Left lung (tissue), 4 donors: ENCODE measurements at regions not wholly inside any gene's neighbourhood (a gene's known extent, or its start where the extent isn't known, plus 50 kb on each side); places are given as distances from the start of the nearest gene placed in this dataset.

Experiments
- ATAC-seq: fragments of 200-7000 bp; cut with Tn5 transposase; one replicate; pipeline ENCODE4 v1.9.1; 2020; ENCODE audit warnings: moderate library complexity
- DNase-seq, 4 donors: peaks; one replicate each; pipeline ENCODE4 v3.0.0-alpha.2; 2013 to 2020
- H3K27ac ChIP-seq, 2 donors: fragments of 200-600 bp; sonication (generic) in 1 of 2; one replicate each; pipeline versions ENCODE4 v1.5.0 to v1.8.0; 2020 to 2021
- H3K27me3 ChIP-seq, 2 donors: fragments of 200-600 bp; sonication (generic) in 1 of 2; one replicate each; pipeline versions ENCODE4 v1.5.0 to v1.8.0; 2020 to 2021
- H3K36me3 ChIP-seq, 2 donors: fragments of 200-600 bp; sonication (generic) in 1 of 2; one replicate each; pipeline versions ENCODE4 v1.5.0 to v1.8.0; 2020 to 2021
- H3K4me1 ChIP-seq, 2 donors: fragments of 200-600 bp; one replicate each; pipeline ENCODE4 v1.8.0; 2021
- H3K4me3 ChIP-seq, 2 donors: fragments of 200-600 bp; sonication (generic) in 1 of 2; one replicate each; pipeline versions ENCODE4 v1.5.0 to v1.8.0; 2020 to 2021; ENCODE audit warnings: mild to moderate bottlenecking in 1 of 2
- H3K9me3 ChIP-seq, 2 donors: fragments of 200-600 bp; sonication (generic) in 1 of 2; one replicate each; pipeline versions ENCODE4 v1.5.0 to v1.8.0; 2020 to 2021
- intact Hi-C, 2 donors: fragments of 100-400 bp; cut with DNase I; formaldehyde crosslinking; loops; one replicate each; pipeline versions ENCODE4 v1.11.2 to v1.14.2; 2022
- TF ChIP-seq, protein P1 (sequence below), 2 donors: fragments of 200-600 bp; sonication (generic) in 1 of 2; IDR thresholded peaks; one replicate each; pipeline versions ENCODE4 v1.5.0 to v1.8.0; 2021; ENCODE audit warnings: antibody characterized with exemption in 2 of 2
- donor health status: DM: no; HTN: yes; CAD: no.
- donor health status: DM: no; HTN: no; CAD: no.

- no peak overlapping the region for H3K4me3 ChIP-seq
- H3K36me3 ChIP-seq = no peaks in the 10 kb centered on the region
- TF ChIP-seq, protein P1, sequence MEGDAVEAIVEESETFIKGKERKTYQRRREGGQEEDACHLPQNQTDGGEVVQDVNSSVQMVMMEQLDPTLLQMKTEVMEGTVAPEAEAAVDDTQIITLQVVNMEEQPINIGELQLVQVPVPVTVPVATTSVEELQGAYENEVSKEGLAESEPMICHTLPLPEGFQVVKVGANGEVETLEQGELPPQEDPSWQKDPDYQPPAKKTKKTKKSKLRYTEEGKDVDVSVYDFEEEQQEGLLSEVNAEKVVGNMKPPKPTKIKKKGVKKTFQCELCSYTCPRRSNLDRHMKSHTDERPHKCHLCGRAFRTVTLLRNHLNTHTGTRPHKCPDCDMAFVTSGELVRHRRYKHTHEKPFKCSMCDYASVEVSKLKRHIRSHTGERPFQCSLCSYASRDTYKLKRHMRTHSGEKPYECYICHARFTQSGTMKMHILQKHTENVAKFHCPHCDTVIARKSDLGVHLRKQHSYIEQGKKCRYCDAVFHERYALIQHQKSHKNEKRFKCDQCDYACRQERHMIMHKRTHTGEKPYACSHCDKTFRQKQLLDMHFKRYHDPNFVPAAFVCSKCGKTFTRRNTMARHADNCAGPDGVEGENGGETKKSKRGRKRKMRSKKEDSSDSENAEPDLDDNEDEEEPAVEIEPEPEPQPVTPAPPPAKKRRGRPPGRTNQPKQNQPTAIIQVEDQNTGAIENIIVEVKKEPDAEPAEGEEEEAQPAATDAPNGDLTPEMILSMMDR (IDR thresholded peaks at IDR 0.05) = no peak
- ATAC-seq (no peak), DNase-seq (no peak)
- peaks cover 0 to 84% of the 10 kb centered on the region in 2 donors for H3K27me3 ChIP-seq
- no peak overlapping the region for H3K27ac ChIP-seq
- no peaks in the 10 kb centered on the region for H3K4me1 ChIP-seq
- intact Hi-C loops = no loop called here
- no peaks in the 10 kb centered on the region for H3K9me3 ChIP-seq
Measured at GRCh38 chr17:79159471-79159870, 84.8 kb downstream of the ENGASE start.

GRCh38 chr17:79156463-79157095, 82.0 kb downstream of the ENGASE start:
- Histone ChIP-seq H3K36me3 (no peaks in the 10 kb centered on the region), H3K27ac (no peak overlapping the region), H3K27me3 (peaks cover 0 to 88% of the 10 kb centered on the region in 2 donors), H3K4me3 (no peak overlapping the region), H3K4me1 (no peaks in the 10 kb centered on the region), H3K9me3 (no peaks in the 10 kb centered on the region)
- TF ChIP-seq, protein P1 (IDR thresholded peaks at IDR 0.05) = no peak
- ATAC-seq (no peak), DNase-seq (no peak)
- intact Hi-C loops = no loop called here

DNA sequence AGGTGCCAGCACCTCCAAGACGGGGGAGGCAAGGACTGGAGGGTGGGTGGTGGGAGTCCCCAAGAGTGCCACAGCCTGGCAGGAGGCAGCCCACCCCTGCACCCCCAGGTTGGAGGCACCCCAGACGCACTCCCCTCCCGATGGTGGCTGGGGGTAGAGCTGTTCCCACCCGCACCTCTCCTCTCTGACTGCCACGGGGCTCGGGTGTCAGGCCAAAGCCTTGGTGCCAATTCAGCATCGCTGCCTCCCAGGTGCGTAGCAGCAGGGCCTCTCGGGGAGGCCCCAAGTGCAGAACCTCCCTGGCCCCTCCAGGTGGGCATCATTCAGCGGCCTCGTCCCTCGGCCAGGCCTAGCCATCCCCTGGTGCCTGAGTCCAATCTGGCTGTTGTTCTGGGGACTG, 81.1 kb downstream of the ENGASE start:
- DNase-seq = no peak
- no peaks in the 10 kb centered on the region for H3K4me1 ChIP-seq
- no peak for ATAC-seq
- H3K36me3 ChIP-seq = no peaks in the 10 kb centered on the region
- intact Hi-C loops = no loop called here
- H3K9me3 ChIP-seq = no peaks in the 10 kb centered on the region
- no peak overlapping the region for H3K4me3 ChIP-seq
- TF ChIP-seq, protein P1 (IDR thresholded peaks at IDR 0.05) = no peak
- H3K27me3 ChIP-seq = peaks cover 0 to 93% of the 10 kb centered on the region in 2 donors
- no peak overlapping the region for H3K27ac ChIP-seq

GRCh38 chr17:79154951-79155585, 80.4 kb downstream of the ENGASE start:
- Histone ChIP-seq H3K27ac (no peak overlapping the region), H3K27me3 (peaks cover 0 to 94% of the 10 kb centered on the region in 2 donors), H3K9me3 (no peaks in the 10 kb centered on the region), H3K4me1 (no peaks in the 10 kb centered on the region), H3K36me3 (no peaks in the 10 kb centered on the region), H3K4me3 (no peak overlapping the region)
- ATAC-seq (peak; percentile 39), DNase-seq (no peak)
- intact Hi-C loops = no loop called here
- TF ChIP-seq, protein P1 (IDR thresholded peaks at IDR 0.05) = no peak

- peak in 1 of 4 donors; percentile 45 for DNase-seq
- H3K27me3 ChIP-seq = peaks cover 0 to 92% of the 10 kb centered on the region in 2 donors
- ATAC-seq = peak; percentile 61
Measured at GRCh38 chr17:79154446-79154845, 79.8 kb downstream of the ENGASE start.

More at GRCh38 chr17:79154446-79154845, 79.8 kb downstream of the ENGASE start:
- no peaks in the 10 kb centered on the region for H3K9me3 ChIP-seq
- no peaks in the 10 kb centered on the region for H3K36me3 ChIP-seq
- H3K4me1 ChIP-seq = no peaks in the 10 kb centered on the region
- intact Hi-C loops = no loop called here
- TF ChIP-seq, protein P1 (IDR thresholded peaks at IDR 0.05) = no peak
- H3K4me3 ChIP-seq = no peak overlapping the region
- H3K27ac ChIP-seq = no peak overlapping the region
